Ovary (tissue), 7 donors: ENCODE measurements at regions not wholly inside any gene's neighbourhood (a gene's known extent, or its start where the extent isn't known, plus 50 kb on each side); places are given as distances from the start of the nearest gene placed in this dataset.

Experiments
- DNase-seq, 5 donors: peaks; one replicate each; pipeline ENCODE4 v3.0.0-alpha.2; 2019 to 2020
- H3K27ac ChIP-seq, 2 donors: fragments of 200-600 bp; one replicate each; pipeline versions ENCODE4 v1.5.1 to v1.8.0; 2019 to 2022
- H3K27me3 ChIP-seq: fragments of 200-600 bp; one replicate; pipeline ENCODE4 v1.8.0; 2022
- H3K36me3 ChIP-seq: fragments of 200-600 bp; sonication (generic); one replicate; pipeline ENCODE4 v1.5.1; 2019
- H3K4me1 ChIP-seq: one replicate; pipeline ENCODE4 v1.8.1; 2013; ENCODE audit warnings: mild to moderate bottlenecking, moderate library complexity; ENCODE audit not compliant: insufficient read depth
- H3K4me3 ChIP-seq: fragments of 200-600 bp; sonication (generic); one replicate; pipeline ENCODE4 v1.5.1; 2017
- H3K9me3 ChIP-seq, 2 donors: fragments of 200-600 bp in 1 of 2; sonication (generic) in 1 of 2; one replicate each; pipeline versions ENCODE4 v1.5.1 to v1.8.1; 2013 to 2019; ENCODE audit warnings: mild to moderate bottlenecking in 1 of 2, moderate library complexity in 1 of 2
- CTCF ChIP-seq, 3 donors: fragments of 450-650 bp in 2 of 3; fragments of 200-600 bp in 1 of 3; IDR thresholded peaks; one replicate each; pipeline versions ENCODE4 v1.5.1 to v1.8.0; 2016 to 2022; ENCODE audit warnings: antibody characterized with exemption in 3 of 3, mild to moderate bottlenecking in 1 of 3
- EP300 ChIP-seq: sonication (generic); formaldehyde crosslinking; IDR thresholded peaks from one replicate; pipeline ENCODE4 v1.6.1; 2017; ENCODE audit warnings: antibody characterized with exemption
- POLR2A ChIP-seq: fragments of 450-650 bp; IDR thresholded peaks from one replicate; pipeline ENCODE4 v1.6.1; 2017; ENCODE audit warnings: antibody characterized with exemption, mild to moderate bottlenecking, moderate library complexity
- WGBS, 3 donors: extraction: QIAGEN DNeasy Blood & Tissue Kit in 1 of 3; methylation state at CpG; one replicate each; pipeline versions ENCODE4 v1.1.5 to v1.1.7; 2013 to 2017; 5-methylcytosine and 5-hydroxymethylcytosine counted together
- intact Hi-C, 4 donors: fragments of 100-400 bp; cut with DNase I; formaldehyde crosslinking; loops; one replicate each; pipeline versions ENCODE4 v1.11.0 to v1.15.1; 2022 to 2023
- donor health status: DM: no; HTN: no; CAD: no; lungs with moderate emphysema.
- donor health status: DM: no; HTN: no; CAD: no.
- donor health status: Bipolar disorder and iron deficiency.
- donor health status: DM: no; HTN: no; CAD: no.
- donor health status: DM: yes; HTN: yes; CAD: no.

GRCh38 chr17:74148901-74149596, 54.4 kb upstream of the RPL38 start:
- no peak overlapping the region for H3K27ac ChIP-seq
- H3K4me1 ChIP-seq: no peaks in the 10 kb centered on the region
- WGBS, 3 donors: 92 to 97% (median 93%) methylated on average over 7 of the region's 7 CpGs
- intact Hi-C loops: no loop called here
- H3K9me3 ChIP-seq: no peaks in the 10 kb centered on the region
- TF ChIP-seq CTCF (IDR thresholded peaks at IDR 0.05) (no peak), EP300 (no peak), POLR2A (no peak)
- DNase-seq: no peak
- H3K27me3 ChIP-seq: no peaks in the 10 kb centered on the region
- no peak overlapping the region for H3K4me3 ChIP-seq
- no peaks in the 10 kb centered on the region for H3K36me3 ChIP-seq

DNA sequence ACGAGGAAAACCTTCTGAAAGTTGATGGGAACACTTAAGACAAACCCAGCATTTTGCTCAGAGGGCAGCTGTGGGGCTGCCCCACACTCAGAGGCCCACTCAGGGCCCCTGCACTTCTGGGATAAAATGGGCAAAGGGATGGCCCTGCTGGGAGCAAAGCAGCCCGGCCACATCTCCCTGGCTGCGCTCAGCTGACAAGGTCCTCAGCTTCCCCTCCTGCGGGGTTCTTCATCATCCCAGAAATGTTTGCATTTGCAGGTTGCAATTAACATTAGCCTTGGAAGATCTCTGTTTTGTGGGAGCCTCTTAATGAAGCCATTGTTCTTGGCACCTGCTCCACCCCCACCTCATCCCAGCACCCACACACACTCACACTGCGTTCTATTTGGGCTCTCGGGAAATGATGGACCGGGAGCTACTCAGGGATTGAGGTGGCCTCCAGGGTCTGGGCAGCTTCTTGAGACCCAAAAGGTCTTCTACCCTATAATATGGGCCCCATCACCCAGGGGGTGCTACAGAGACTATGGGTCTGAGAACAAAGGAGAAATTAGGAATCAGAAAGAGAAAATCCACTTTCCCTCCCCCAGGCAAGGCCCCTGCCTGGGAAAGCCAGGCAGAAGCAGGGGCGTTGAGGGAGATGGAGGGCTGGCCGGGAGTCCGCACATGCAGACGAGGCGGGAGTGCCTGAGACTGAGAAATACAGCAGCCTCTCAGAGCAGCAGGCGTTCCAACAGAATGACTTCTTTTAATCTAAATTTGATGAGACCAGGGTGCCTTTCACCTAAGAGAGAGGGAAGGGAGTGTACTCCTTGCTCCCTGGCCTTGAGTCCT, 53.7 kb upstream of the RPL38 start:
- Histone ChIP-seq H3K9me3 (no peaks in the 10 kb centered on the region), H3K4me3 (no peak overlapping the region), H3K4me1 (no peaks in the 10 kb centered on the region), H3K27ac (no peak overlapping the region), H3K27me3 (no peaks in the 10 kb centered on the region), H3K36me3 (no peaks in the 10 kb centered on the region)
- intact Hi-C loops: no loop called here
- no peak for DNase-seq
- TF ChIP-seq EP300: no peak
- no peak for TF ChIP-seq POLR2A
- TF ChIP-seq CTCF (IDR thresholded peaks at IDR 0.05): no peak
- 73 to 78% (median 75%) methylated on average over 13 of the region's 13 CpGs for WGBS, 3 donors

DNA sequence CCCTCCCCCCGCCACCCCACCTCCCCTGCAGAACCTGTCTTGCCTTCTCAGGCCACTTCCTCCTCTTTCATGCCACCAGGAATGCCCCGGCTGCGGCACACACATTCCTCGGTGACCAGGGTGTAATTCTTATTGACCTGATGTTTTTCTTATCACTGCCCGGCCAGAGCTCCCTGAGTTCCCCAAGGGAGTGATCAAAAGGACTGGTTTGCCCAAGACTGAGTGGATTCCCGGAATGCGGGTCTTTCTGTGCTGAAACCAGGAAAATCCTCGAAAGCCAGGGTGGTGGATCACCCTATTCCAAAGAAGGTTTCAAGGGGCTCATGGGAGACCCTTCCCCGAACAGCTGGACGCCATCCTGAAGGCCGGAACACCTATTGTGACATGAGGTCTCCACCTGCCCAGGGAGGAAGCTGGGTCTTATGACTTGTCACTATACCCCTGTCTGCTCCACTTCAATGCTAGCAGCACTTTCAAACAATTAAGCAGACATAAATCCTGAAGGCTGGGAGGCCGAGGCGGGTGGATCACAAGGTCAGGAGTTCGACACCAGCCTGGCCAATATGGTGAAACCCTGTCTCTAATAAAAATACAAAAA, 53.0 kb upstream of the RPL38 start:
- intact Hi-C loops: no loop called here
- TF ChIP-seq POLR2A: no peak
- TF ChIP-seq EP300: no peak
- TF ChIP-seq CTCF (IDR thresholded peaks at IDR 0.05): no peak
- DNase-seq: no peak
- Histone ChIP-seq H3K27ac (no peak overlapping the region), H3K27me3 (no peaks in the 10 kb centered on the region), H3K4me3 (no peak overlapping the region), H3K36me3 (no peaks in the 10 kb centered on the region), H3K4me1 (no peaks in the 10 kb centered on the region), H3K9me3 (no peaks in the 10 kb centered on the region)
- 75 to 81% (median 77%) methylated on average over 14 of the region's 14 CpGs for WGBS, 3 donors

DNA sequence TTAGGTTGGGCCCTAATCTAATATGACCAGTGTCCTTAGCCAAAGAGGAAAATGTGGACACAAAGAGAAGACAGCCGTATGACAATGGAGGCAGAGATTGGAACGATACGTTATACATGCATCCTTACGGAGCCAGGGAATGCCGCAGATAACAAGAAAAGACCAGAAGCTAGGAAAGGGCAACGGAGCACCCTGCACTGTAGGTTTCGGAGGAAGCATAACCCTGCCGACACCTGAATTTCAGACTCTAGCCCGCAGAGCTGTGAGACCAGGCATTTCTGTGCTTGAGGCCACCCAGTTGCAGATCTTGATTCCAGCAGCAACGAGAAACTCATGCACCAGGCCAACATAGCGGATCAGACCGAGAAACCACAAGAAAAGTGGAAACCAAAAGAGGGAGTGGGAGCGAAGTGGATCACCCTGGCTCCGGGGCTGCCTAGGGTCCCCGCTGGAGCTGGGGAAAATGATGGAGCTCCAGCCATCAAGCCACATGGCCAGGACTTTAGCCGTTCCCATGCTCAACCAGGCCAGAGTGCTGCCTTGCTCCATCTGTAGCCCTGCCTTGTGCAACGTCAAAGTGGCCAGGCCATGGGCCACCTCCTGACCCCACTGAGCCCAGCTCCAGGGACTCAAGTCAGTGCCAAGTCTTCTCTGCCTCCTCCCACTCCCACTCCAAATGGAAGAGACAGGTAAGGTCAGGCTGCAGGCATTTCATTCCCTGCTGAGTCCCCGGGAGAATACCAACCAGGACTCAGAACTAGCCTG, 51.7 kb upstream of the RPL38 start:
- no peak for TF ChIP-seq POLR2A
- TF ChIP-seq CTCF (IDR thresholded peaks at IDR 0.05): no peak
- no peak for TF ChIP-seq EP300
- no peaks in the 10 kb centered on the region for H3K36me3 ChIP-seq
- intact Hi-C loops: no loop called here
- DNase-seq: no peak
- no peaks in the 10 kb centered on the region for H3K27me3 ChIP-seq
- no peak overlapping the region for H3K4me3 ChIP-seq
- no peak overlapping the region for H3K27ac ChIP-seq
- H3K9me3 ChIP-seq: no peaks in the 10 kb centered on the region
- WGBS, 3 donors: 84 to 92% (median 91%) methylated on average over 18 of the region's 18 CpGs
- no peaks in the 10 kb centered on the region for H3K4me1 ChIP-seq
